GM12878 (cell line): ENCODE measurements at regions not wholly inside any gene's neighbourhood (a gene's known extent, or its start where the extent isn't known, plus 50 kb on each side); places are given as distances from the start of the nearest gene placed in this dataset.

ENCODE experiments used
- ATAC-seq: fragments of 200-7000 bp; cut with Tn5 transposase; 3 replicates; pipeline ENCODE4 v1.9.1; 2020; ENCODE audit warnings: mild to moderate bottlenecking, moderate library complexity
- BruUV-seq: library from RNA; stranded (reverse); fragments of 400-500 nt; replicated peaks from 2 replicates; lab custom pipeline; 2021; lab: Mats Ljungman, UMichigan
- CTCF ChIA-PET: fragments of 300-600 bp; sonication (Branson Sonifier 250); formaldehyde crosslinking; extraction: SDS; loops from one replicate; lab custom pipeline; 2021; ENCODE audit warnings: inconsistent platforms; lab: Yijun Ruan, JAX
- POLR2A ChIA-PET: fragments of 350-600 bp; formaldehyde crosslinking; extraction: SDS; loops from one replicate; lab custom pipeline; 2021; ENCODE audit warnings: inconsistent platforms; lab: Charles Lee
- RAD21 ChIA-PET: fragments of 300-600 bp; sonication (Branson Sonifier 250); formaldehyde crosslinking; loops from one replicate; lab custom pipeline; 2023; ENCODE audit warnings: antibody characterized with exemption; ENCODE audit not compliant: unreplicated experiment; lab: Charles Lee
- SMC1A ChIA-PET: fragments of 300-600 bp; sonication (Branson Sonifier 250); formaldehyde crosslinking; loops from one replicate; lab custom pipeline; 2023; ENCODE audit not compliant: unreplicated experiment, uncharacterized antibody; lab: Charles Lee
- DNase-seq: peaks from one replicate; pipeline ENCODE4 v3.0.0-alpha.2; 2011; ENCODE audit warnings: low read depth, low spot score
- FAIRE-seq: peaks from 3 replicates; lab custom pipeline; 2011; peaks lifted over from hg19 to GRCh38; lab: Jason Lieb, UNC
- H2AFZ ChIP-seq: 2 replicates; pipeline ENCODE4 v1.6.0; 2011; ENCODE audit warnings: low read depth, low read length, control low read depth; ENCODE audit not compliant: control insufficient read depth
- H3K27ac ChIP-seq: 2 replicates; pipeline ENCODE4 v1.5.1; 2011; ENCODE audit warnings: control low read depth; ENCODE audit not compliant: control insufficient read depth, insufficient read depth
- H3K27me3 ChIP-seq, 2 experiments: replicated peaks in 1 of 2; 2 replicates each; pipeline versions ENCODE4 v1.6.0 to v1.6.1; 2011; ENCODE audit warnings: low read length in 1 of 2; ENCODE audit not compliant: control insufficient read depth in 2 of 2, insufficient read depth in 2 of 2
- H3K36me3 ChIP-seq, 2 experiments: 2 replicates each; pipeline ENCODE4 v1.5.1; 2011; ENCODE audit warnings: low read length in 1 of 2; ENCODE audit not compliant: control insufficient read depth in 2 of 2, insufficient read depth in 2 of 2
- H3K4me1 ChIP-seq: 2 replicates; pipeline ENCODE4 v1.6.1; 2011; ENCODE audit warnings: mild to moderate bottlenecking, low read length, moderate library complexity, mixed read lengths; ENCODE audit not compliant: control insufficient read depth, insufficient read depth
- H3K4me2 ChIP-seq: 2 replicates; pipeline ENCODE4 v1.6.0; 2011; ENCODE audit warnings: control low read depth; ENCODE audit not compliant: control insufficient read depth, insufficient read depth
- H3K4me3 ChIP-seq: fragments of 200-600 bp; sonication (generic); 2 replicates; pipeline ENCODE4 v1.5.1; 2016
- H3K79me2 ChIP-seq: 2 replicates; pipeline ENCODE4 v1.6.0; 2011; ENCODE audit warnings: low read length; ENCODE audit not compliant: control insufficient read depth, insufficient read depth
- H3K9ac ChIP-seq: 2 replicates; pipeline ENCODE4 v1.8.0; 2011; ENCODE audit warnings: low read length, control low read depth, mixed read lengths; ENCODE audit not compliant: control insufficient read depth, insufficient read depth
- H3K9me3 ChIP-seq: replicated peaks from 3 replicates; pipeline ENCODE4 v1.5.1; 2011; ENCODE audit warnings: mild to moderate bottlenecking, low read length; ENCODE audit not compliant: control insufficient read depth, insufficient read depth
- H4K20me1 ChIP-seq: 2 replicates; pipeline ENCODE4 v1.6.0; 2011; ENCODE audit not compliant: control insufficient read depth, insufficient read depth
- ATF7 ChIP-seq: fragments of 450-650 bp; IDR thresholded peaks from 2 replicates; pipeline ENCODE4 v1.6.1; 2016; ENCODE audit warnings: low read depth, mild to moderate bottlenecking
- BCL3 ChIP-seq: IDR thresholded peaks from 2 replicates; pipeline ENCODE4 v1.6.1; 2011; ENCODE audit warnings: borderline replicate concordance, low read depth, mild to moderate bottlenecking, moderate library complexity, low read length; ENCODE audit not compliant: insufficient read depth, poor library complexity, severe bottlenecking
- BHLHE40 ChIP-seq, 2 experiments: fragments of 450-650 bp in 1 of 2; IDR thresholded peaks; 2 replicates each; pipeline ENCODE4 v1.6.1; 2011 to 2017; ENCODE audit warnings: low read depth in 2 of 2, borderline replicate concordance in 1 of 2, improper control_type of control experiment in 1 of 2, low read length in 1 of 2, mild to moderate bottlenecking in 1 of 2
- EP300 ChIP-seq, 2 experiments: fragments of 150-350 bp in 1 of 2; IDR thresholded peaks; 2 replicates each; pipeline ENCODE4 v1.6.1; 2011 to 2012; ENCODE audit warnings: low read depth in 2 of 2, low read length in 2 of 2, borderline replicate concordance in 1 of 2, improper control_type of control experiment in 1 of 2, inconsistent platforms in 1 of 2; ENCODE audit not compliant: control insufficient read depth in 1 of 2
- ESRRA ChIP-seq: IDR thresholded peaks from 2 replicates; pipeline ENCODE4 v1.6.1; 2012; ENCODE audit warnings: mild to moderate bottlenecking, low read length, improper control_type of control experiment
- IKZF1 ChIP-seq: fragments of 450-650 bp; conservative IDR thresholded peaks from 2 replicates; pipeline ENCODE4 v1.6.1; 2017; ENCODE audit warnings: antibody characterized with exemption, mild to moderate bottlenecking
- KLF5 ChIP-seq: fragments of 450-650 bp; IDR thresholded peaks from 2 replicates; pipeline ENCODE4 v1.6.1; 2014; ENCODE audit warnings: mild to moderate bottlenecking; ENCODE audit not compliant: partially characterized antibody
- MEF2B ChIP-seq: fragments of 450-650 bp; IDR thresholded peaks from 2 replicates; pipeline ENCODE4 v1.6.1; 2018; ENCODE audit warnings: mild to moderate bottlenecking, moderate library complexity; ENCODE audit not compliant: partially characterized antibody, poor library complexity, severe bottlenecking
- NFYA ChIP-seq: IDR thresholded peaks from 2 replicates; pipeline ENCODE4 v1.6.1; 2011; ENCODE audit warnings: low read depth, mild to moderate bottlenecking, low read length, improper control_type of control experiment, borderline replicate concordance
- PML ChIP-seq: IDR thresholded peaks from 2 replicates; pipeline ENCODE4 v1.6.1; 2012; ENCODE audit warnings: low read length, inconsistent platforms
- RAD21 ChIP-seq: IDR thresholded peaks from 2 replicates; pipeline ENCODE4 v1.6.1; 2011; ENCODE audit warnings: mild to moderate bottlenecking, low read depth, low read length, moderate library complexity; ENCODE audit not compliant: insufficient read depth
- ZBED1 ChIP-seq: IDR thresholded peaks from 2 replicates; pipeline ENCODE4 v1.6.1; 2016; ENCODE audit warnings: borderline replicate concordance
- WGBS: methylation state at CpG from one replicate; pipeline ENCODE4 v1.1.6; 2016; ENCODE audit warnings: low lambda C conversion rate; ENCODE audit not compliant: insufficient replicate concordance, insufficient coverage; ENCODE audit errors: missing lambda C conversion rate; 5-methylcytosine and 5-hydroxymethylcytosine counted together
- in situ Hi-C: fragments of 300-500 bp; cut with MboI; formaldehyde crosslinking; loops from 9 replicates; pipeline ENCODE4 v1.14.3; 2018; ENCODE audit warnings: mixed read lengths
- intact Hi-C: fragments of 100-400 bp; cut with micrococcal nuclease; formaldehyde crosslinking; loops from one replicate; pipeline ENCODE4 v1.14.2; 2022; ENCODE audit not compliant: unreplicated experiment
- TF ChIP-seq, protein P1 (sequence below): fragments of 450-650 bp; IDR thresholded peaks from 2 replicates; pipeline ENCODE4 v1.6.1; 2016; ENCODE audit warnings: mild to moderate bottlenecking
- TF ChIP-seq, protein P2 (sequence below): fragments of 450-650 bp; IDR thresholded peaks from 2 replicates; pipeline ENCODE4 v1.6.1; 2017; ENCODE audit warnings: low read depth, mild to moderate bottlenecking, moderate library complexity
- TF ChIP-seq, protein P3 (sequence below): fragments of 450-650 bp; IDR thresholded peaks from 2 replicates; pipeline ENCODE4 v1.6.1; 2016; ENCODE audit warnings: mild to moderate bottlenecking

- H3K4me2 ChIP-seq: peak overlapping the region; percentile 3; the same call in 1 of the 2 replicates
- H2AFZ ChIP-seq: no peak overlapping the region
- peaks cover 42% of the 10 kb centered on the region for H3K9me3 ChIP-seq
- no peaks in the 10 kb centered on the region for H4K20me1 ChIP-seq
- WGBS: 0% methylated on average over 1 of the region's 1 CpG
- SMC1A ChIA-PET: interaction anchor here (1.1 to 2.8 kb wide), 3 partner anchors 9 to 78 kb away, joined by 3 to 12 read pairs (median 7); no protein-coding TSS in a partner anchor
- H3K4me1 ChIP-seq: peaks cover 31% of the 10 kb centered on the region
- RAD21 ChIA-PET: interaction anchor here (0.6 to 2.7 kb wide), 7 partner anchors 9 to 77 kb away, joined by 3 to 14 read pairs (median 3); no protein-coding TSS in a partner anchor
- H3K9ac ChIP-seq: no peak overlapping the region
- peak; percentile 78 for ATAC-seq
- intact Hi-C loops (loop anchor here (1.0 to 2.0 kb wide), 6 partner anchors 15 to 81 kb away; no protein-coding TSS in a partner anchor), in situ Hi-C loops (loop anchor here (5.0 to 10.0 kb wide), 2 partner anchors 63 to 75 kb away; no protein-coding TSS in a partner anchor)
- FAIRE-seq: no peak
- peak; percentile 87 for DNase-seq
- H3K79me2 ChIP-seq: peaks cover 26% of the 10 kb centered on the region
- no peaks in the 10 kb centered on the region for H3K27me3 ChIP-seq
- BruUV-seq: no TSS peak
- peak overlapping the region; percentile 83 for H3K27ac ChIP-seq
- no peaks in the 10 kb centered on the region for H3K36me3 ChIP-seq
- POLR2A ChIA-PET: interaction anchor here (1.0 to 3.6 kb wide), 4 partner anchors 14 to 78 kb away, joined by 3 to 18 read pairs (median 4); no protein-coding TSS in a partner anchor
- CTCF ChIA-PET: no interaction called here
- H3K4me3 ChIP-seq: no peak overlapping the region
- TF ChIP-seq ZBED1 (peak; percentile 74; the same call in 1 of the 2 replicates), ATF7 (peak; percentile 63), MEF2B (peak; percentile 88), PML (no peak), BCL3 (peak; percentile 99), NFYA (no peak), RAD21 (peak; percentile 17; the same call in 1 of the 2 replicates), BHLHE40 (IDR thresholded peaks at IDR 0.05; ENCODE audit: borderline replicate concordance in 1 of 2, low read depth in 2 of 2, low read length in 1 of 2) (0 out of 4 replicates have a peak, but pooled peaks of 1 of the 2 experiments have one; percentile 50), ESRRA (no peak), IKZF1 (peak; percentile 70), KLF5 (peak; percentile 22), EP300 (IDR thresholded peaks at IDR 0.05; ENCODE audit: borderline replicate concordance in 1 of 2, control insufficient read depth in 1 of 2, low read depth in 2 of 2, low read length in 2 of 2) (peak; percentile 8 to 26; a peak in 2 of 4 replicates)
- TF ChIP-seq, protein P1, sequence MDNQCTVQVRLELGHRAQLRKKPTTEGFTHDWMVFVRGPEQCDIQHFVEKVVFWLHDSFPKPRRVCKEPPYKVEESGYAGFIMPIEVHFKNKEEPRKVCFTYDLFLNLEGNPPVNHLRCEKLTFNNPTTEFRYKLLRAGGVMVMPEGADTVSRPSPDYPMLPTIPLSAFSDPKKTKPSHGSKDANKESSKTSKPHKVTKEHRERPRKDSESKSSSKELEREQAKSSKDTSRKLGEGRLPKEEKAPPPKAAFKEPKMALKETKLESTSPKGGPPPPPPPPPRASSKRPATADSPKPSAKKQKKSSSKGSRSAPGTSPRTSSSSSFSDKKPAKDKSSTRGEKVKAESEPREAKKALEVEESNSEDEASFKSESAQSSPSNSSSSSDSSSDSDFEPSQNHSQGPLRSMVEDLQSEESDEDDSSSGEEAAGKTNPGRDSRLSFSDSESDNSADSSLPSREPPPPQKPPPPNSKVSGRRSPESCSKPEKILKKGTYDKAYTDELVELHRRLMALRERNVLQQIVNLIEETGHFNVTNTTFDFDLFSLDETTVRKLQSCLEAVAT: peak; percentile 38; the same call in 1 of the 2 replicates
- TF ChIP-seq, protein P2, sequence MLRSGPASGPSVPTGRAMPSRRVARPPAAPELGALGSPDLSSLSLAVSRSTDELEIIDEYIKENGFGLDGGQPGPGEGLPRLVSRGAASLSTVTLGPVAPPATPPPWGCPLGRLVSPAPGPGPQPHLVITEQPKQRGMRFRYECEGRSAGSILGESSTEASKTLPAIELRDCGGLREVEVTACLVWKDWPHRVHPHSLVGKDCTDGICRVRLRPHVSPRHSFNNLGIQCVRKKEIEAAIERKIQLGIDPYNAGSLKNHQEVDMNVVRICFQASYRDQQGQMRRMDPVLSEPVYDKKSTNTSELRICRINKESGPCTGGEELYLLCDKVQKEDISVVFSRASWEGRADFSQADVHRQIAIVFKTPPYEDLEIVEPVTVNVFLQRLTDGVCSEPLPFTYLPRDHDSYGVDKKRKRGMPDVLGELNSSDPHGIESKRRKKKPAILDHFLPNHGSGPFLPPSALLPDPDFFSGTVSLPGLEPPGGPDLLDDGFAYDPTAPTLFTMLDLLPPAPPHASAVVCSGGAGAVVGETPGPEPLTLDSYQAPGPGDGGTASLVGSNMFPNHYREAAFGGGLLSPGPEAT: peak; percentile 78
- TF ChIP-seq, protein P3, sequence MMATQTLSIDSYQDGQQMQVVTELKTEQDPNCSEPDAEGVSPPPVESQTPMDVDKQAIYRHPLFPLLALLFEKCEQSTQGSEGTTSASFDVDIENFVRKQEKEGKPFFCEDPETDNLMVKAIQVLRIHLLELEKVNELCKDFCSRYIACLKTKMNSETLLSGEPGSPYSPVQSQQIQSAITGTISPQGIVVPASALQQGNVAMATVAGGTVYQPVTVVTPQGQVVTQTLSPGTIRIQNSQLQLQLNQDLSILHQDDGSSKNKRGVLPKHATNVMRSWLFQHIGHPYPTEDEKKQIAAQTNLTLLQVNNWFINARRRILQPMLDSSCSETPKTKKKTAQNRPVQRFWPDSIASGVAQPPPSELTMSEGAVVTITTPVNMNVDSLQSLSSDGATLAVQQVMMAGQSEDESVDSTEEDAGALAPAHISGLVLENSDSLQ: no peak
Observed at GRCh38 chr21:25501996-25502665, 105.2 kb downstream of the MRPL39 start.
